Ishikawa (cell line): ENCODE measurements at regions not wholly inside any gene's neighbourhood (a gene's known extent, or its start where the extent isn't known, plus 50 kb on each side); places are given as distances from the start of the nearest gene placed in this dataset.

Source experiments
- CEBPB ChIP-seq: IDR thresholded peaks from 2 replicates; pipeline ENCODE4 v1.6.1; 2012
- CREB1 ChIP-seq: IDR thresholded peaks from 2 replicates; pipeline ENCODE4 v1.6.1; 2012; ENCODE audit warnings: low read depth
- EGR1 ChIP-seq: IDR thresholded peaks from 2 replicates; pipeline ENCODE4 v1.6.1; 2012
- EP300 ChIP-seq: IDR thresholded peaks from 2 replicates; pipeline ENCODE4 v1.6.1; 2012; ENCODE audit warnings: borderline replicate concordance
- FOXM1 ChIP-seq: IDR thresholded peaks from 2 replicates; pipeline ENCODE4 v1.6.1; 2012; ENCODE audit warnings: low read depth, borderline replicate concordance
- MAX ChIP-seq: IDR thresholded peaks from 2 replicates; pipeline ENCODE4 v1.6.1; 2012
- NFIC ChIP-seq: IDR thresholded peaks from 2 replicates; pipeline ENCODE4 v1.6.1; 2012
- RAD21 ChIP-seq: IDR thresholded peaks from 2 replicates; pipeline ENCODE4 v1.6.1; 2012; ENCODE audit warnings: low read depth
- TAF1 ChIP-seq: IDR thresholded peaks from 2 replicates; pipeline ENCODE4 v1.6.1; 2012; ENCODE audit warnings: low read depth, mild to moderate bottlenecking
- TCF12 ChIP-seq: IDR thresholded peaks from 2 replicates; pipeline ENCODE4 v1.6.1; 2012; ENCODE audit warnings: low read depth
- TEAD4 ChIP-seq: IDR thresholded peaks from 2 replicates; pipeline ENCODE4 v1.6.1; 2012
- USF1 ChIP-seq: IDR thresholded peaks from 2 replicates; pipeline ENCODE4 v1.6.1; 2012
- YY1 ChIP-seq: IDR thresholded peaks from 2 replicates; pipeline ENCODE4 v1.6.1; 2012; ENCODE audit warnings: low read depth
- ZBTB7A ChIP-seq: IDR thresholded peaks from 2 replicates; pipeline ENCODE4 v1.6.1; 2012; ENCODE audit warnings: low read depth
- TF ChIP-seq, protein P1 (sequence below): IDR thresholded peaks from 2 replicates; pipeline ENCODE4 v1.6.1; 2012; ENCODE audit warnings: low read depth, mild to moderate bottlenecking

DNA sequence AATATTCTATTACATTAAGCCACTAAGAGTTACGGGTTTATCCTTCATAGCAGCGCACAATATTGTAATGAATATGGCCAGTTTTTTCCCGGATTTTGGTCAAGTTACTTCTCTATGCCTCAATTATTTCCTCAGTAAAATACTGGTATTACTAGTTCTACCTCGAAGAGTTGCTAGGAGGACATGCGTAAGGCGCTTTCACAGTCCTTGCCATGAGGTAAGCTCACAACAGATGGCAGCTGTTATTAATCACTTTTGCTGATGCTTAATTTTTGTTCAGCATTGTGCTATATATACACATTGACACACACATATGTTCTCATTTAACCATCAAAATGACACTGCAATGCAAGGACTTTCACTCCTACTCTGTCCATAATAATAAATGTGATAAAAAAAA lies 101.5 kb downstream of the SCG2 start:
- TF ChIP-seq YY1 (no peak), NFIC (no peak), RAD21 (no peak), CREB1 (no peak), USF1 (no peak), TEAD4 (no peak), FOXM1 (no peak), EGR1 (no peak), CEBPB (no peak), TCF12 (no peak), TAF1 (no peak), ZBTB7A (no peak), EP300 (no peak), MAX (no peak)
- TF ChIP-seq, protein P1, sequence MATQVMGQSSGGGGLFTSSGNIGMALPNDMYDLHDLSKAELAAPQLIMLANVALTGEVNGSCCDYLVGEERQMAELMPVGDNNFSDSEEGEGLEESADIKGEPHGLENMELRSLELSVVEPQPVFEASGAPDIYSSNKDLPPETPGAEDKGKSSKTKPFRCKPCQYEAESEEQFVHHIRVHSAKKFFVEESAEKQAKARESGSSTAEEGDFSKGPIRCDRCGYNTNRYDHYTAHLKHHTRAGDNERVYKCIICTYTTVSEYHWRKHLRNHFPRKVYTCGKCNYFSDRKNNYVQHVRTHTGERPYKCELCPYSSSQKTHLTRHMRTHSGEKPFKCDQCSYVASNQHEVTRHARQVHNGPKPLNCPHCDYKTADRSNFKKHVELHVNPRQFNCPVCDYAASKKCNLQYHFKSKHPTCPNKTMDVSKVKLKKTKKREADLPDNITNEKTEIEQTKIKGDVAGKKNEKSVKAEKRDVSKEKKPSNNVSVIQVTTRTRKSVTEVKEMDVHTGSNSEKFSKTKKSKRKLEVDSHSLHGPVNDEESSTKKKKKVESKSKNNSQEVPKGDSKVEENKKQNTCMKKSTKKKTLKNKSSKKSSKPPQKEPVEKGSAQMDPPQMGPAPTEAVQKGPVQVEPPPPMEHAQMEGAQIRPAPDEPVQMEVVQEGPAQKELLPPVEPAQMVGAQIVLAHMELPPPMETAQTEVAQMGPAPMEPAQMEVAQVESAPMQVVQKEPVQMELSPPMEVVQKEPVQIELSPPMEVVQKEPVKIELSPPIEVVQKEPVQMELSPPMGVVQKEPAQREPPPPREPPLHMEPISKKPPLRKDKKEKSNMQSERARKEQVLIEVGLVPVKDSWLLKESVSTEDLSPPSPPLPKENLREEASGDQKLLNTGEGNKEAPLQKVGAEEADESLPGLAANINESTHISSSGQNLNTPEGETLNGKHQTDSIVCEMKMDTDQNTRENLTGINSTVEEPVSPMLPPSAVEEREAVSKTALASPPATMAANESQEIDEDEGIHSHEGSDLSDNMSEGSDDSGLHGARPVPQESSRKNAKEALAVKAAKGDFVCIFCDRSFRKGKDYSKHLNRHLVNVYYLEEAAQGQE, result no peak

DNA sequence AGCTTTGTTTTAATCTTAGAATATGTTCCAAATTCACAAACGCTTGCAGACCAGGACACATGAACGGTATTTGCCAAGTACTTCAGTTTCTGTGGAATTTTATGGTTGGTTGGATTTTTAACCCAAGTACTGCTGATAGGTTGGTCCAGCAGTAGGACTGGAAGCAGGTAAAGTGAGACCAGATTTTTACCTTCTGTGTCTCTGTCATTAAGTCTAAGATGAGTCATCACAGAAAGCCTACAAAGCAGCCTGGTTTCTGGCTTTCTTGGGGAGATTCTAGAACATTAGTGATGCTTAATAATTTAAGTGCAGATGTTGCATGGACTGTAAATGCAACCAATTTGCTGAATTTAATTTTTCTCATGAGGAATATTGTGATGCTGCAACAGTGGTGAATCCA lies 100.5 kb downstream of the SCG2 start:
- no peak for TF ChIP-seq CEBPB

DNA sequence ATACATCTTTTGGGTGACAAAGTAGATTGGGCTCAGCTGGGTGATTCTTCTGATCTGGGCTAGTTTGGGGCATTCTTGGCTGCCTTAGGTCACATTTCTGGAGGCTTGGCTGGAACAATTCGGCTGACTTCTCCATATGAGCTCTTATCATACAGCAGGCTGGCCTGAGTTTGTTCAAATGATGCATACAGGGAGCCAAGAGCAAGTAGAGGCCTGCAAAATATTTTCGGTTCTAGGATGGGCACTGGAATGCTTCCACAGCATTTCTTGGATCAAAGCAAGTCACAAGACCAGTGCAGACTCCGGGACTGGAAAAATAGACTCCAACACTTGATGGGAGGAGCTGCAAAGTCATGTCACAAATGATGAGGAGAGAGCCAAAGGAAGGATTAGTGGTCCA lies 98.4 kb downstream of the SCG2 start:
- TF ChIP-seq CEBPB (no peak), RAD21 (no peak), MAX (no peak), NFIC (no peak), EGR1 (no peak), CREB1 (no peak), YY1 (no peak), USF1 (no peak), TEAD4 (no peak), TAF1 (no peak), ZBTB7A (no peak), EP300 (no peak), TCF12 (no peak), FOXM1 (no peak)
- TF ChIP-seq, protein P1, result no peak

- TF ChIP-seq YY1 (no peak), USF1 (no peak)
Observed at GRCh38 chr2:223508372-223508771, 93.8 kb downstream of the SCG2 start.

DNA sequence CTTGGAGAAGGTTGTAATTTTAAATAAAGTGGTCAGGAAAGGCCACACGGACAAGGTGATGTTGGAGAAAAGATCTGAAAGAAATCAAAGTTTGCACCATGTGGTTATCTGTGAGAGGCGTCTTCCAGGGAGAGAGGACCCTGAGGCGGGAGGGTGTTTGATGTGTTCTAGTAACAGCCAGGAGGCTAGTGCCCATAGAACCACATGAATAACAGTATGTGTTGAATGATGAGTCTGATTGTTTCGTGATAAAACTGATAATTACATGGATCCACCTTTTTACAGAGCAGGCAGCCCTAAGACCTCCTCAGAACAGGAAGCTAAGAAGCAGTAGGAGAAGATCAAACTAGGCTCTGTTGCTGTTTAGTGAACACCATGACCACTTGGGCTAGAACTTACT lies 91.4 kb downstream of the SCG2 start:
- TF ChIP-seq YY1 (no peak), TAF1 (no peak), RAD21 (no peak)
- TF ChIP-seq, protein P1, result no peak
